WTC11 (cell line): ENCODE measurements at regions not wholly inside any gene's neighbourhood (a gene's known extent, or its start where the extent isn't known, plus 50 kb on each side); places are given as distances from the start of the nearest gene placed in this dataset.

Source experiments
- HMGA2 ChIP-seq: fragments of 250-450 bp; sonication (Bioruptor Pico); IDR thresholded peaks from 2 replicates; pipeline ENCODE4 v1.4.0; 2021; ENCODE audit warnings: mild to moderate bottlenecking, moderate library complexity
- ZNF121 ChIP-seq: sonication (generic); formaldehyde crosslinking; IDR thresholded peaks from 2 replicates; pipeline ENCODE4 v1.8.0; 2023; ENCODE audit warnings: missing genetic modification reagents
- TF ChIP-seq, protein P1 (sequence below): fragments of 200-600 bp; IDR thresholded peaks from 2 replicates; pipeline ENCODE4 v1.8.0; 2022; ENCODE audit warnings: antibody characterized with exemption
- TF ChIP-seq, protein P2 (sequence below): fragments of 250-450 bp; sonication (Bioruptor Pico); IDR thresholded peaks from 2 replicates; pipeline ENCODE4 v1.9.0; 2021; ENCODE audit warnings: mild to moderate bottlenecking, borderline replicate concordance

DNA sequence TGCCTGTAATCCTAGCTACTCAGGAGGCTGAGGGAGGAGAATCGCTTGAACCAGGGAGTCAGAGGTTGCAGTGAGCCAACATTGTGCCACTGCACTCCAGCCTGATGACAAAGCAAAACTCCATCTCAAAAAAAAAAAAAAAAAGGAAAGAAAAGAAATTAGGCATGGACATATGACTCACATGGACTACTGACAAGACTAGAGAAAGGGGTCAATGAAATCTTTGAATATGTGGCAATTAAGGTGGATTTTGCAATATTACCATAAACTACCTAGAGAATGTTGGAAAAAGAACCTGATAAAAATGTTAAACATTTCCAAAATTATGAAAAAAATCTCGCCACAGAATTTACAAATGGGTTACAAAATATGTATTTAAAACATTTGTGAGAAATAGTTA lies 873.6 kb downstream of the C12orf50 start:
- TF ChIP-seq HMGA2 (no peak), ZNF121 (no peak)
- TF ChIP-seq, protein P1, sequence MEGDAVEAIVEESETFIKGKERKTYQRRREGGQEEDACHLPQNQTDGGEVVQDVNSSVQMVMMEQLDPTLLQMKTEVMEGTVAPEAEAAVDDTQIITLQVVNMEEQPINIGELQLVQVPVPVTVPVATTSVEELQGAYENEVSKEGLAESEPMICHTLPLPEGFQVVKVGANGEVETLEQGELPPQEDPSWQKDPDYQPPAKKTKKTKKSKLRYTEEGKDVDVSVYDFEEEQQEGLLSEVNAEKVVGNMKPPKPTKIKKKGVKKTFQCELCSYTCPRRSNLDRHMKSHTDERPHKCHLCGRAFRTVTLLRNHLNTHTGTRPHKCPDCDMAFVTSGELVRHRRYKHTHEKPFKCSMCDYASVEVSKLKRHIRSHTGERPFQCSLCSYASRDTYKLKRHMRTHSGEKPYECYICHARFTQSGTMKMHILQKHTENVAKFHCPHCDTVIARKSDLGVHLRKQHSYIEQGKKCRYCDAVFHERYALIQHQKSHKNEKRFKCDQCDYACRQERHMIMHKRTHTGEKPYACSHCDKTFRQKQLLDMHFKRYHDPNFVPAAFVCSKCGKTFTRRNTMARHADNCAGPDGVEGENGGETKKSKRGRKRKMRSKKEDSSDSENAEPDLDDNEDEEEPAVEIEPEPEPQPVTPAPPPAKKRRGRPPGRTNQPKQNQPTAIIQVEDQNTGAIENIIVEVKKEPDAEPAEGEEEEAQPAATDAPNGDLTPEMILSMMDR = no peak
- TF ChIP-seq, protein P2, sequence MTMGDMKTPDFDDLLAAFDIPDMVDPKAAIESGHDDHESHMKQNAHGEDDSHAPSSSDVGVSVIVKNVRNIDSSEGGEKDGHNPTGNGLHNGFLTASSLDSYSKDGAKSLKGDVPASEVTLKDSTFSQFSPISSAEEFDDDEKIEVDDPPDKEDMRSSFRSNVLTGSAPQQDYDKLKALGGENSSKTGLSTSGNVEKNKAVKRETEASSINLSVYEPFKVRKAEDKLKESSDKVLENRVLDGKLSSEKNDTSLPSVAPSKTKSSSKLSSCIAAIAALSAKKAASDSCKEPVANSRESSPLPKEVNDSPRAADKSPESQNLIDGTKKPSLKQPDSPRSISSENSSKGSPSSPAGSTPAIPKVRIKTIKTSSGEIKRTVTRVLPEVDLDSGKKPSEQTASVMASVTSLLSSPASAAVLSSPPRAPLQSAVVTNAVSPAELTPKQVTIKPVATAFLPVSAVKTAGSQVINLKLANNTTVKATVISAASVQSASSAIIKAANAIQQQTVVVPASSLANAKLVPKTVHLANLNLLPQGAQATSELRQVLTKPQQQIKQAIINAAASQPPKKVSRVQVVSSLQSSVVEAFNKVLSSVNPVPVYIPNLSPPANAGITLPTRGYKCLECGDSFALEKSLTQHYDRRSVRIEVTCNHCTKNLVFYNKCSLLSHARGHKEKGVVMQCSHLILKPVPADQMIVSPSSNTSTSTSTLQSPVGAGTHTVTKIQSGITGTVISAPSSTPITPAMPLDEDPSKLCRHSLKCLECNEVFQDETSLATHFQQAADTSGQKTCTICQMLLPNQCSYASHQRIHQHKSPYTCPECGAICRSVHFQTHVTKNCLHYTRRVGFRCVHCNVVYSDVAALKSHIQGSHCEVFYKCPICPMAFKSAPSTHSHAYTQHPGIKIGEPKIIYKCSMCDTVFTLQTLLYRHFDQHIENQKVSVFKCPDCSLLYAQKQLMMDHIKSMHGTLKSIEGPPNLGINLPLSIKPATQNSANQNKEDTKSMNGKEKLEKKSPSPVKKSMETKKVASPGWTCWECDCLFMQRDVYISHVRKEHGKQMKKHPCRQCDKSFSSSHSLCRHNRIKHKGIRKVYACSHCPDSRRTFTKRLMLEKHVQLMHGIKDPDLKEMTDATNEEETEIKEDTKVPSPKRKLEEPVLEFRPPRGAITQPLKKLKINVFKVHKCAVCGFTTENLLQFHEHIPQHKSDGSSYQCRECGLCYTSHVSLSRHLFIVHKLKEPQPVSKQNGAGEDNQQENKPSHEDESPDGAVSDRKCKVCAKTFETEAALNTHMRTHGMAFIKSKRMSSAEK (CRISPR knock-in tag) = no peak
